ENCODE measurements at regions not wholly inside any gene's neighbourhood (a gene's known extent, or its start where the extent isn't known, plus 50 kb on each side); places are given as distances from the start of the nearest gene placed in this dataset.

DNA sequence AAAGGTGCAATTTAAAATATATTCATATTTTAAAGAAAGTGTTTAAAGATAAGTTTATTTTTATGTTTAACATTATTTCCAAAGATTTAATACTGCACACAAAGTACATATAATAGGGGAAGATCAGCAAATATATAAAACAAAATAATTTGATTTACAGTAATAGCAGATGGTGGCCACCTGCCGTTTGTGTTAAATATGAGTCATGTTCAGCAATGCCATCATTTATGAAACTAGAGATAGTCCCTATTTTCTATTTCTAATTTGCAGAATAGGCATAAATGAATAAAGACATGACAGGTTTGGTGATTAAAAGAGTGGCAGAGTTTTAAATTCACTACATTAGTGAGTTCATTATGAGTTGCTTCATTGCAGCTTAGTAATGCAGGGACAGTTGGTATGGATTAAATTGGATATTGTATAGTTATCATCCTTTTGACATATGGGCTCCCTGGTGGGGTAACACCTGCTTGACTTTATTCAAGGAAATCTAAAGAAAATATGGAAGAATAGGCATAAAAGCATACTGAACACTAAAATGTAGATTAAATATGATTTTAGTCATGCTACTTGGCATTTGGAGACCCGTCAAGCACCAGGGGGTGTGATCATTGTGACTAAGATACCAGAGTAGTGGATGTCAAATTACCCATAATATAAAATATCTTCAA lies 78.8 kb upstream of the BANK1 start:
- Histone ChIP-seq H3K36me3 (ENCODE audit: insufficient read depth, low read length) (no peaks in the 10 kb centered on the region), H2AFZ (ENCODE audit: low read length) (no peak overlapping the region), H3K9me3 (ENCODE audit: low read depth, low read length) (no peaks in the 10 kb centered on the region), H3K27ac (ENCODE audit: low read depth, low read length) (no peak overlapping the region), H3K4me3 (ENCODE audit: insufficient read depth, low read length) (no peak overlapping the region), H3K4me2 (ENCODE audit: insufficient read depth, low read length) (no peak overlapping the region), H3K4me1 (ENCODE audit: insufficient read depth, low read length) (no peaks in the 10 kb centered on the region), H3K79me2 (ENCODE audit: insufficient read depth, low read length) (no peaks in the 10 kb centered on the region), H3K27me3 (ENCODE audit: insufficient read depth, low read length) (no peaks in the 10 kb centered on the region), H4K20me1 (ENCODE audit: insufficient read depth, low read length) (no peaks in the 10 kb centered on the region)
- DNase-seq (ENCODE audit: insufficient read length, low spot score, missing footprints), result no peak
- TF ChIP-seq CTCF (IDR thresholded peaks at IDR 0.05; ENCODE audit: extremely low read depth, low read depth, low read length), result no peak

DNA sequence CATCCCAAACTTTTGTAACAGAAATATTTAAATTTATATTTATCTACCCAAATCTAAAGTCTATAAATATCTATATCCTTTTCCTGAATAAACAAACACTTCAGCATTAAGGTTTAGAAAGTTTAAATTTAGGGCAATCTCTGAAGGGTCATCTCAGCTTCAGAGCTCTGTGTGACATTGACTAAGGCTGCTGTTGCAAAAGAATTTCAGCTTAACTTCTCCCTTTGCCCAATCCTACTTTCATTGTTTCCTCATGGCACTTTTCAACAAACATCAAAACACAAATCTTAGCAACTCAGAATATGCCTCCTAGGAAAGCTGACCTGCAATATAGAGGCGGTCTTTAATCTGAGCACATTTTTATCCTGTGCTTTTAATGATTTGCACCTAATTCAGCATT lies 79.7 kb upstream of the BANK1 start:
- Histone ChIP-seq H3K27me3 (ENCODE audit: insufficient read depth, low read length) (no peaks in the 10 kb centered on the region), H3K4me3 (ENCODE audit: insufficient read depth, low read length) (no peak overlapping the region), H4K20me1 (ENCODE audit: insufficient read depth, low read length) (no peaks in the 10 kb centered on the region), H3K36me3 (ENCODE audit: insufficient read depth, low read length) (no peaks in the 10 kb centered on the region), H3K4me2 (ENCODE audit: insufficient read depth, low read length) (no peak overlapping the region), H3K4me1 (ENCODE audit: insufficient read depth, low read length) (no peaks in the 10 kb centered on the region), H3K27ac (ENCODE audit: low read depth, low read length) (no peak overlapping the region), H3K9me3 (ENCODE audit: low read depth, low read length) (peaks cover 2% of the 10 kb centered on the region), H2AFZ (ENCODE audit: low read length) (no peak overlapping the region), H3K79me2 (ENCODE audit: insufficient read depth, low read length) (no peaks in the 10 kb centered on the region)
- no peak for TF ChIP-seq CTCF (IDR thresholded peaks at IDR 0.05; ENCODE audit: extremely low read depth, low read depth, low read length)
- no peak for DNase-seq (ENCODE audit: insufficient read length, low spot score, missing footprints)

- H3K27ac ChIP-seq (ENCODE audit: low read depth, low read length), result no peak overlapping the region
- H3K27me3 ChIP-seq (ENCODE audit: insufficient read depth, low read length), result no peaks in the 10 kb centered on the region
- no peaks in the 10 kb centered on the region for H3K36me3 ChIP-seq (ENCODE audit: insufficient read depth, low read length)
- H3K9me3 ChIP-seq (ENCODE audit: low read depth, low read length), result peaks cover 2% of the 10 kb centered on the region
- no peak overlapping the region for H2AFZ ChIP-seq (ENCODE audit: low read length)
- no peak overlapping the region for H3K4me2 ChIP-seq (ENCODE audit: insufficient read depth, low read length)
- TF ChIP-seq CTCF (IDR thresholded peaks at IDR 0.05; ENCODE audit: extremely low read depth, low read depth, low read length), result no peak
- H3K4me1 ChIP-seq (ENCODE audit: insufficient read depth, low read length), result no peaks in the 10 kb centered on the region
- H4K20me1 ChIP-seq (ENCODE audit: insufficient read depth, low read length), result no peaks in the 10 kb centered on the region
- H3K79me2 ChIP-seq (ENCODE audit: insufficient read depth, low read length), result no peaks in the 10 kb centered on the region
- DNase-seq (ENCODE audit: insufficient read length, low spot score, missing footprints), result no peak
- no peak overlapping the region for H3K4me3 ChIP-seq (ENCODE audit: insufficient read depth, low read length)
Observed at GRCh38 chr4:101708293-101709039, 82.1 kb upstream of the BANK1 start.

GRCh38 chr4:101707596-101707995 lies 82.9 kb upstream of the BANK1 start:
- H3K36me3 ChIP-seq (ENCODE audit: insufficient read depth, low read length), result no peaks in the 10 kb centered on the region
- no peak overlapping the region for H3K4me3 ChIP-seq (ENCODE audit: insufficient read depth, low read length)
- no peak for TF ChIP-seq CTCF (IDR thresholded peaks at IDR 0.05; ENCODE audit: extremely low read depth, low read depth, low read length)
- DNase-seq (ENCODE audit: insufficient read length, low spot score, missing footprints), result no peak
- H3K4me2 ChIP-seq (ENCODE audit: insufficient read depth, low read length), result no peak overlapping the region
- no peak overlapping the region for H3K27ac ChIP-seq (ENCODE audit: low read depth, low read length)
- no peaks in the 10 kb centered on the region for H3K79me2 ChIP-seq (ENCODE audit: insufficient read depth, low read length)
- H3K27me3 ChIP-seq (ENCODE audit: insufficient read depth, low read length), result no peaks in the 10 kb centered on the region
- no peaks in the 10 kb centered on the region for H4K20me1 ChIP-seq (ENCODE audit: insufficient read depth, low read length)
- H2AFZ ChIP-seq (ENCODE audit: low read length), result no peak overlapping the region
- peaks cover 2% of the 10 kb centered on the region for H3K9me3 ChIP-seq (ENCODE audit: low read depth, low read length)
- H3K4me1 ChIP-seq (ENCODE audit: insufficient read depth, low read length), result no peaks in the 10 kb centered on the region
